ENCODE measurements at regions not wholly inside any gene's neighbourhood (a gene's known extent, or its start where the extent isn't known, plus 50 kb on each side); places are given as distances from the start of the nearest gene placed in this dataset.

DNA sequence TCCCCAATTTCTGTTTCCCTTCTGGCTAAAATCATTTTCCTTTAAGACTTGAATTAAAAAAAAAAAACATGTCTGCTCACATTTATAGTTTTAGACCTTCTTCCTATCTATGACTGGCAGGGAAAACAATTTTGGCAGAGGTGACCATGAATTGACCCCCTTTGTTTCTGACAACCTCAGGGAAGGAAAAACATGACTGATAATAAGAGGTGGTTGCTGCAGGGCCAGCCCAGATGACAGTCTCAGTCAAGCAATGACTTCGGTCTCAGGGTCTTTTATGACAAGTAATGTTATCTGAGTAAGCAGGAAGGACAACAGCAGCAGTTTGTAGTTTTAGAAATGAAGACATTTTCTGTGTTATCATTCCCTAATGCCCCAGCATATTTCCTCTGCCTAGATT lies 430.9 kb downstream of the LRIG3 start:
- H3K9ac ChIP-seq = no peak overlapping the region
- no peak overlapping the region for H3K4me3 ChIP-seq (ENCODE audit: low read depth in 2 of 2, low read length in 1 of 2)
- no peaks in the 10 kb centered on the region for H3K36me3 ChIP-seq (replicated peaks in 1 of 2; ENCODE audit: control insufficient read depth in 1 of 2, insufficient read depth in 2 of 2, low read length in 1 of 2)
- no peaks in the 10 kb centered on the region for H3F3A ChIP-seq (replicated peaks; ENCODE audit: insufficient read depth)
- H3K9me2 ChIP-seq = no peaks in the 10 kb centered on the region
- no peak overlapping the region for H3K4me2 ChIP-seq
- H3K27ac ChIP-seq (ENCODE audit: low read depth in 2 of 2, low read length in 1 of 2) = no peak overlapping the region
- no peaks in the 10 kb centered on the region for H3K9me3 ChIP-seq
- no peak for DNase-seq
- CTCF ChIA-PET = no interaction called here
- H3K27me3 ChIP-seq (ENCODE audit: insufficient read depth) = no peaks in the 10 kb centered on the region
- TF ChIP-seq, protein P1, sequence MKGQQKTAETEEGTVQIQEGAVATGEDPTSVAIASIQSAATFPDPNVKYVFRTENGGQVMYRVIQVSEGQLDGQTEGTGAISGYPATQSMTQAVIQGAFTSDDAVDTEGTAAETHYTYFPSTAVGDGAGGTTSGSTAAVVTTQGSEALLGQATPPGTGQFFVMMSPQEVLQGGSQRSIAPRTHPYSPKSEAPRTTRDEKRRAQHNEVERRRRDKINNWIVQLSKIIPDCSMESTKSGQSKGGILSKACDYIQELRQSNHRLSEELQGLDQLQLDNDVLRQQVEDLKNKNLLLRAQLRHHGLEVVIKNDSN (IDR thresholded peaks at IDR 0.05; ENCODE audit: borderline replicate concordance, low read depth) = no peak
- no peak for TF ChIP-seq SIN3A (IDR thresholded peaks at IDR 0.05; ENCODE audit: borderline replicate concordance, low read depth, low read length)
- TF ChIP-seq, protein P2, sequence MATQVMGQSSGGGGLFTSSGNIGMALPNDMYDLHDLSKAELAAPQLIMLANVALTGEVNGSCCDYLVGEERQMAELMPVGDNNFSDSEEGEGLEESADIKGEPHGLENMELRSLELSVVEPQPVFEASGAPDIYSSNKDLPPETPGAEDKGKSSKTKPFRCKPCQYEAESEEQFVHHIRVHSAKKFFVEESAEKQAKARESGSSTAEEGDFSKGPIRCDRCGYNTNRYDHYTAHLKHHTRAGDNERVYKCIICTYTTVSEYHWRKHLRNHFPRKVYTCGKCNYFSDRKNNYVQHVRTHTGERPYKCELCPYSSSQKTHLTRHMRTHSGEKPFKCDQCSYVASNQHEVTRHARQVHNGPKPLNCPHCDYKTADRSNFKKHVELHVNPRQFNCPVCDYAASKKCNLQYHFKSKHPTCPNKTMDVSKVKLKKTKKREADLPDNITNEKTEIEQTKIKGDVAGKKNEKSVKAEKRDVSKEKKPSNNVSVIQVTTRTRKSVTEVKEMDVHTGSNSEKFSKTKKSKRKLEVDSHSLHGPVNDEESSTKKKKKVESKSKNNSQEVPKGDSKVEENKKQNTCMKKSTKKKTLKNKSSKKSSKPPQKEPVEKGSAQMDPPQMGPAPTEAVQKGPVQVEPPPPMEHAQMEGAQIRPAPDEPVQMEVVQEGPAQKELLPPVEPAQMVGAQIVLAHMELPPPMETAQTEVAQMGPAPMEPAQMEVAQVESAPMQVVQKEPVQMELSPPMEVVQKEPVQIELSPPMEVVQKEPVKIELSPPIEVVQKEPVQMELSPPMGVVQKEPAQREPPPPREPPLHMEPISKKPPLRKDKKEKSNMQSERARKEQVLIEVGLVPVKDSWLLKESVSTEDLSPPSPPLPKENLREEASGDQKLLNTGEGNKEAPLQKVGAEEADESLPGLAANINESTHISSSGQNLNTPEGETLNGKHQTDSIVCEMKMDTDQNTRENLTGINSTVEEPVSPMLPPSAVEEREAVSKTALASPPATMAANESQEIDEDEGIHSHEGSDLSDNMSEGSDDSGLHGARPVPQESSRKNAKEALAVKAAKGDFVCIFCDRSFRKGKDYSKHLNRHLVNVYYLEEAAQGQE (IDR thresholded peaks at IDR 0.05; ENCODE audit: low read depth, low read length) = no peak
- no peak for TF ChIP-seq EP300 (IDR thresholded peaks at IDR 0.05; ENCODE audit: borderline replicate concordance in 1 of 2, low read depth in 1 of 2, low read length in 1 of 2)
- no peak for TF ChIP-seq FOXM1 (IDR thresholded peaks at IDR 0.05; ENCODE audit: low read depth)
- no peak for TF ChIP-seq JUND (IDR thresholded peaks at IDR 0.05)
- no peak for TF ChIP-seq EZH2phosphoT487 (IDR thresholded peaks at IDR 0.05; ENCODE audit: borderline replicate concordance, low read depth)
- no peak for TF ChIP-seq TAF1 (IDR thresholded peaks at IDR 0.05; ENCODE audit: borderline replicate concordance, low read depth, low read length)
- TF ChIP-seq TEAD4 (IDR thresholded peaks at IDR 0.05; ENCODE audit: borderline replicate concordance, insufficient read depth) = no peak
- TF ChIP-seq, protein P3, sequence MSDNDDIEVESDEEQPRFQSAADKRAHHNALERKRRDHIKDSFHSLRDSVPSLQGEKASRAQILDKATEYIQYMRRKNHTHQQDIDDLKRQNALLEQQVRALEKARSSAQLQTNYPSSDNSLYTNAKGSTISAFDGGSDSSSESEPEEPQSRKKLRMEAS (IDR thresholded peaks at IDR 0.05; ENCODE audit: low read depth) = no peak
- TF ChIP-seq, protein P4, sequence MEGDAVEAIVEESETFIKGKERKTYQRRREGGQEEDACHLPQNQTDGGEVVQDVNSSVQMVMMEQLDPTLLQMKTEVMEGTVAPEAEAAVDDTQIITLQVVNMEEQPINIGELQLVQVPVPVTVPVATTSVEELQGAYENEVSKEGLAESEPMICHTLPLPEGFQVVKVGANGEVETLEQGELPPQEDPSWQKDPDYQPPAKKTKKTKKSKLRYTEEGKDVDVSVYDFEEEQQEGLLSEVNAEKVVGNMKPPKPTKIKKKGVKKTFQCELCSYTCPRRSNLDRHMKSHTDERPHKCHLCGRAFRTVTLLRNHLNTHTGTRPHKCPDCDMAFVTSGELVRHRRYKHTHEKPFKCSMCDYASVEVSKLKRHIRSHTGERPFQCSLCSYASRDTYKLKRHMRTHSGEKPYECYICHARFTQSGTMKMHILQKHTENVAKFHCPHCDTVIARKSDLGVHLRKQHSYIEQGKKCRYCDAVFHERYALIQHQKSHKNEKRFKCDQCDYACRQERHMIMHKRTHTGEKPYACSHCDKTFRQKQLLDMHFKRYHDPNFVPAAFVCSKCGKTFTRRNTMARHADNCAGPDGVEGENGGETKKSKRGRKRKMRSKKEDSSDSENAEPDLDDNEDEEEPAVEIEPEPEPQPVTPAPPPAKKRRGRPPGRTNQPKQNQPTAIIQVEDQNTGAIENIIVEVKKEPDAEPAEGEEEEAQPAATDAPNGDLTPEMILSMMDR (IDR thresholded peaks at IDR 0.05) = no peak
- no peak for TF ChIP-seq RCOR1 (IDR thresholded peaks at IDR 0.05; ENCODE audit: low read length)
- no peak for TF ChIP-seq NFIC (IDR thresholded peaks at IDR 0.05; ENCODE audit: borderline replicate concordance)
- TF ChIP-seq, protein P5, sequence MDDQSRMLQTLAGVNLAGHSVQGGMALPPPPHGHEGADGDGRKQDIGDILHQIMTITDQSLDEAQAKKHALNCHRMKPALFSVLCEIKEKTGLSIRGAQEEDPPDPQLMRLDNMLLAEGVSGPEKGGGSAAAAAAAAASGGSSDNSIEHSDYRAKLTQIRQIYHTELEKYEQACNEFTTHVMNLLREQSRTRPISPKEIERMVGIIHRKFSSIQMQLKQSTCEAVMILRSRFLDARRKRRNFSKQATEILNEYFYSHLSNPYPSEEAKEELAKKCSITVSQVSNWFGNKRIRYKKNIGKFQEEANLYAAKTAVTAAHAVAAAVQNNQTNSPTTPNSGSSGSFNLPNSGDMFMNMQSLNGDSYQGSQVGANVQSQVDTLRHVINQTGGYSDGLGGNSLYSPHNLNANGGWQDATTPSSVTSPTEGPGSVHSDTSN (IDR thresholded peaks at IDR 0.05) = no peak
- no peak for TF ChIP-seq NRF1 (IDR thresholded peaks at IDR 0.05; ENCODE audit: low read depth, low read length)
- H3K79me2 ChIP-seq (ENCODE audit: insufficient read depth) = no peaks in the 10 kb centered on the region
- 8% methylated on average over 1 of the region's 1 CpG for WGBS (ENCODE audit: low lambda C conversion rate)
- no peaks in the 10 kb centered on the region for H3K4me1 ChIP-seq (ENCODE audit: control insufficient read depth in 1 of 2, insufficient read depth in 2 of 2, low read depth in 1 of 2, low read length in 1 of 2)
- POLR2A ChIA-PET = no interaction called here
- peak overlapping the region; percentile 36; the same call in 1 of the 2 replicates for H2AFZ ChIP-seq (ENCODE audit: low read depth)
- H4K20me1 ChIP-seq (ENCODE audit: insufficient read depth) = no peaks in the 10 kb centered on the region
